PC-9 (cell line): ENCODE measurements at regions not wholly inside any gene's neighbourhood (a gene's known extent, or its start where the extent isn't known, plus 50 kb on each side); places are given as distances from the start of the nearest gene placed in this dataset.
A peak's percentile ranks its signal among the peaks of the same experiment; 100 is the strongest.

Experiments
- BruUV-seq: library from RNA; stranded (reverse); fragments of 400-500 nt; replicated peaks from 2 replicates; lab custom pipeline; 2021; lab: Mats Ljungman, UMichigan
- CTCF ChIA-PET: fragments of 300-600 bp; sonication (Branson Sonifier 250); formaldehyde crosslinking; loops from one replicate; lab custom pipeline; 2022; ENCODE audit warnings: antibody characterized with exemption; lab: Charles Lee
- POLR2A ChIA-PET: fragments of 300-600 bp; sonication (Branson Sonifier 250); formaldehyde crosslinking; loops from one replicate; lab custom pipeline; 2022; ENCODE audit warnings: antibody characterized with exemption; ENCODE audit not compliant: unreplicated experiment; lab: Charles Lee
- DNase-seq, 2 experiments: peaks; one replicate each; pipeline versions ENCODE4 v3.0.0 to v3.0.0-alpha.2; 2015 to 2022; ENCODE audit warnings: mixed read lengths in 1 of 2
- H2AFZ ChIP-seq: fragments of 200-600 bp; sonication (generic); 2 replicates; pipeline ENCODE4 v1.8.1; 2017; ENCODE audit warnings: antibody characterized with exemption
- H3F3A ChIP-seq: fragments of 200-600 bp; sonication (generic); 2 replicates; pipeline ENCODE4 v1.8.1; 2017; ENCODE audit warnings: antibody characterized with exemption, mild to moderate bottlenecking, low read depth; ENCODE audit not compliant: insufficient read depth
- H3K27ac ChIP-seq: fragments of 200-600 bp; sonication (generic); 2 replicates; pipeline ENCODE4 v1.6.1; 2016; ENCODE audit warnings: mixed run types
- H3K27me3 ChIP-seq: fragments of 200-600 bp; sonication (generic); 2 replicates; pipeline ENCODE4 v1.6.1; 2016; ENCODE audit warnings: low read depth, mixed run types; ENCODE audit not compliant: insufficient read depth
- H3K36me3 ChIP-seq: fragments of 200-600 bp; sonication (generic); 2 replicates; pipeline ENCODE4 v1.6.1; 2016; ENCODE audit warnings: low read depth, mixed run types
- H3K4me1 ChIP-seq: fragments of 200-600 bp; sonication (generic); replicated peaks from 2 replicates; pipeline ENCODE4 v1.6.1; 2016; ENCODE audit warnings: mixed run types; ENCODE audit not compliant: insufficient read depth
- H3K4me2 ChIP-seq: fragments of 200-600 bp; sonication (generic); 2 replicates; pipeline ENCODE4 v1.6.1; 2017; ENCODE audit warnings: mixed run types
- H3K4me3 ChIP-seq: fragments of 200-600 bp; sonication (generic); 2 replicates; pipeline ENCODE4 v1.6.1; 2016; ENCODE audit warnings: mixed run types
- H3K79me2 ChIP-seq: fragments of 200-600 bp; sonication (generic); 2 replicates; pipeline ENCODE4 v1.6.1; 2017; ENCODE audit warnings: low read depth, mixed run types
- H3K9me2 ChIP-seq: fragments of 200-600 bp; sonication (generic); 2 replicates; pipeline ENCODE4 v1.8.1; 2017; ENCODE audit warnings: mild to moderate bottlenecking; ENCODE audit not compliant: insufficient read depth
- H3K9me3 ChIP-seq: fragments of 200-600 bp; sonication (generic); 2 replicates; pipeline ENCODE4 v1.8.1; 2016; ENCODE audit warnings: low read depth; ENCODE audit not compliant: insufficient read depth
- H4K20me1 ChIP-seq: fragments of 200-600 bp; sonication (generic); 2 replicates; pipeline ENCODE4 v1.8.1; 2017; ENCODE audit not compliant: insufficient read depth
- EZH2 ChIP-seq: fragments of 200-600 bp; sonication (generic); IDR thresholded peaks from 2 replicates; pipeline ENCODE4 v1.8.0; 2017; ENCODE audit warnings: antibody characterized with exemption, low read depth
- intact Hi-C: fragments of 100-400 bp; cut with micrococcal nuclease; formaldehyde crosslinking; loops from one replicate; pipeline ENCODE4 v1.10.0; 2022; ENCODE audit not compliant: unreplicated experiment
- TF ChIP-seq, protein P1 (sequence below): fragments of 200-600 bp; sonication (generic); conservative IDR thresholded peaks from 2 replicates; pipeline ENCODE4 v1.6.1; 2017; ENCODE audit warnings: mixed run types, antibody characterized with exemption, mild to moderate bottlenecking, moderate library complexity

- ChIA-PET POLR2A (no interaction called here), CTCF (no interaction called here)
- Histone ChIP-seq H3K9me2 (no peaks in the 10 kb centered on the region), H3K9me3 (peaks cover 16% of the 10 kb centered on the region), H3F3A (peaks cover 14% of the 10 kb centered on the region), H3K4me3 (no peak overlapping the region), H3K4me1 (peaks cover 74% of the 10 kb centered on the region), H3K79me2 (no peaks in the 10 kb centered on the region), H4K20me1 (no peaks in the 10 kb centered on the region), H2AFZ (no peak overlapping the region; the same call in 1 of the 2 replicates), H3K36me3 (peaks cover 4% of the 10 kb centered on the region; the same call in 1 of the 2 replicates), H3K27ac (no peak overlapping the region), H3K27me3 (no peaks in the 10 kb centered on the region), H3K4me2 (no peak overlapping the region)
- no TSS peak for BruUV-seq
- intact Hi-C loops = no loop called here
- no peak for DNase-seq
- TF ChIP-seq, protein P1, sequence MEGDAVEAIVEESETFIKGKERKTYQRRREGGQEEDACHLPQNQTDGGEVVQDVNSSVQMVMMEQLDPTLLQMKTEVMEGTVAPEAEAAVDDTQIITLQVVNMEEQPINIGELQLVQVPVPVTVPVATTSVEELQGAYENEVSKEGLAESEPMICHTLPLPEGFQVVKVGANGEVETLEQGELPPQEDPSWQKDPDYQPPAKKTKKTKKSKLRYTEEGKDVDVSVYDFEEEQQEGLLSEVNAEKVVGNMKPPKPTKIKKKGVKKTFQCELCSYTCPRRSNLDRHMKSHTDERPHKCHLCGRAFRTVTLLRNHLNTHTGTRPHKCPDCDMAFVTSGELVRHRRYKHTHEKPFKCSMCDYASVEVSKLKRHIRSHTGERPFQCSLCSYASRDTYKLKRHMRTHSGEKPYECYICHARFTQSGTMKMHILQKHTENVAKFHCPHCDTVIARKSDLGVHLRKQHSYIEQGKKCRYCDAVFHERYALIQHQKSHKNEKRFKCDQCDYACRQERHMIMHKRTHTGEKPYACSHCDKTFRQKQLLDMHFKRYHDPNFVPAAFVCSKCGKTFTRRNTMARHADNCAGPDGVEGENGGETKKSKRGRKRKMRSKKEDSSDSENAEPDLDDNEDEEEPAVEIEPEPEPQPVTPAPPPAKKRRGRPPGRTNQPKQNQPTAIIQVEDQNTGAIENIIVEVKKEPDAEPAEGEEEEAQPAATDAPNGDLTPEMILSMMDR = no peak
- no peak for TF ChIP-seq EZH2
These were observed 100.9 kb upstream of the NEUROD1 start for GRCh38 chr2:181781078-181781786.

DNA sequence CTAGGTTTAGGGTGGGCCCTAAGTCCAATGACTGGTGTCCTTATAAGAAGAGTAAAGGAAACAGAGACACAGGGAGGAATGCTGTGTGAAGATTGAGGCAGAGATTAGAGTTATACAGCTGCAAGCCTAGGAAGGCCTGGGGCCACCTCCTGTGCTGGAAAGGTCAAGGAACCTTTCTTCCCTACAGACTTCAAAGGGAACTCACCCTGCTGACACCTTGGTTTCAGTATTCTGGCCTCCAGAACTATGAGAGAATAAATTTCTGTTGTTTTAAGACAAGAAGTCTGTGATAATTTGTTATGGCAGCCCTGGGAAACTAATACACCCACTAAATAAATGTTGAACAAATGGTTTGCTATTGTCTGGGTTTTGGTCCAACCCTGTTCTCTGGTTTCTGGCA is 102.3 kb upstream of the NEUROD1 start:
- intact Hi-C loops = no loop called here
- Histone ChIP-seq H2AFZ (no peak overlapping the region), H3K27me3 (no peaks in the 10 kb centered on the region), H3K4me3 (no peak overlapping the region), H3K4me2 (no peak overlapping the region), H3K9me3 (peaks cover 14% of the 10 kb centered on the region), H3K4me1 (peaks cover 79% of the 10 kb centered on the region), H3F3A (peaks cover 16% of the 10 kb centered on the region), H3K27ac (peak overlapping the region; percentile 18), H4K20me1 (no peaks in the 10 kb centered on the region), H3K36me3 (peaks cover 4% of the 10 kb centered on the region; the same call in 1 of the 2 replicates), H3K79me2 (no peaks in the 10 kb centered on the region), H3K9me2 (no peaks in the 10 kb centered on the region)
- CTCF ChIA-PET = no interaction called here
- no TSS peak for BruUV-seq
- TF ChIP-seq EZH2 = no peak
- TF ChIP-seq, protein P1 = no peak
- DNase-seq = peak; percentile 25 to 76
- POLR2A ChIA-PET = no interaction called here

DNA sequence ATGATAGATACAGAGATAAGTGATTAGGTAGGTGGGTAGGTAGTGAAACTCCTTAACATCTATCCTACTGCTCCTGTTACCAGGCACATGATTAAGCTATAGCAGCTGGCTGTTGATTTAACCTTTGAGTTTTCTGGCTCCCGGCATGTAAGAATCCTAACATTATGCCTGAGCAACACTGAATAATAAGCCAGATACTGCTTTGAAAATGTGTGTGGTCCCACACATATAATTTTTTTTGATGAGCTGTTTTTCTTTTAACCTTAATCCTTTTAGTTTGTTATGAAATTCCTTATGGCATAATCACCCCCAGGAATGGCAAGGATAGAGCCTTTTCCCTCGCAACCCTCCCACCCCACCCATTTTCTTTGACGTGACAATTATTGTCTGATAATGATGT is 104.2 kb upstream of the NEUROD1 start:
- ChIA-PET CTCF (interaction anchor here (0.5 kb wide), 1 partner anchor 290 kb away, joined by 3 read pairs; no protein-coding TSS in a partner anchor), POLR2A (interaction anchor here (0.6 to 0.7 kb wide), 3 partner anchors 108 to 169 kb away, joined by 3 to 8 read pairs (median 7); no protein-coding TSS in a partner anchor)
- intact Hi-C loops = loop anchor here (2.0 kb wide), 2 partner anchors 28 to 108 kb away; no protein-coding TSS in a partner anchor
- peak overlapping the region; percentile 55 for H3K4me2 ChIP-seq
- H3F3A ChIP-seq = peaks cover 16% of the 10 kb centered on the region
- H4K20me1 ChIP-seq = no peaks in the 10 kb centered on the region
- peaks cover 76% of the 10 kb centered on the region for H3K4me1 ChIP-seq
- peak overlapping the region; percentile 66 for H3K27ac ChIP-seq
- no peaks in the 10 kb centered on the region for H3K9me2 ChIP-seq
- peaks cover 4% of the 10 kb centered on the region; the same call in 1 of the 2 replicates for H3K36me3 ChIP-seq
- 0 out of 2 replicates have a peak overlapping the region, but pooled peaks have one; percentile 14 for H3K4me3 ChIP-seq
- no peaks in the 10 kb centered on the region for H3K79me2 ChIP-seq
- TF ChIP-seq, protein P1 = no peak
- TF ChIP-seq EZH2 = no peak
- H3K9me3 ChIP-seq = peaks cover 9% of the 10 kb centered on the region
- DNase-seq = peak; percentile 12 to 79
- peak overlapping the region; percentile 18; the same call in 1 of the 2 replicates for H2AFZ ChIP-seq
- BruUV-seq = no TSS peak
- H3K27me3 ChIP-seq = no peaks in the 10 kb centered on the region
